ENCODE measurements at regions not wholly inside any gene's neighbourhood (a gene's known extent, or its start where the extent isn't known, plus 50 kb on each side); places are given as distances from the start of the nearest gene placed in this dataset.

DNA sequence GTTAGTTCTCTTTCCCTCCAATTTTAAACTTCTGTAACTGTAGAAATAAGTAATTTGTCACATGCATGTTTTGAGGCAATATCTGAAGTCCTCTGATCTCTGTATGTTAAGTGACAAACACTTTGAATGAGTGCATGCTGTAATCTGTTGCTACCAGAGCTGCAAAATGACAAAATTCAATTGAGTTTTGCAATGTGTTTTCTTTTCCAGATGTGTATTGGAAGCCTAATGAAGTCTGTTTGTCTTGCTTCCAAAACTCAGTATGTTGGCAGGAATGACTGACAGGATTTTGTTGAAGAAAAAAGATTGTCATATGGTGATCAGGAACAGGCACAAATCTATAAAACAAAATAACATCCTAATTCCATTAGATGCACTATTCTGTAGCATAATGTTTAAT, 561.6 kb upstream of the CDH8 start:
- DNase-seq (ENCODE audit: low read depth) = no peak

DNA sequence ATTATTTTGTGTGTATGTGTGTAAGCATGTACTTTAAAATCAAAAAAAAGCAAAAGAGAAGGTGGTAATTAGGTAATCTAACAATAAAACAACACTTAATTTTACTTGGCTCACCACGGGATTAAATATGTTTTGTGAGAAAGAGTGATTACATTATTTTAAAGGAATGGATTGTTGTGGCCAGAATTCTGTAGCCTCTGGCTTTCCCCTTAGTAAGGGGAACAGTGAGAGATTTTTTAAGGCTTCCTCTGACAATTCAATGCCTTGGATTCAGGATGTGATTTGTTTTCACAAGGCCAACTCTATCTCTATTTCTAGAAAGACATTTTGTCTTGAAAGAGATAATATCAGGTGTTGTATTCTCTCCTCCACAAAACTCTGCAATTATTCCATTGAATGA, 560.3 kb upstream of the CDH8 start:
- no peak for DNase-seq (ENCODE audit: low read depth)

DNA sequence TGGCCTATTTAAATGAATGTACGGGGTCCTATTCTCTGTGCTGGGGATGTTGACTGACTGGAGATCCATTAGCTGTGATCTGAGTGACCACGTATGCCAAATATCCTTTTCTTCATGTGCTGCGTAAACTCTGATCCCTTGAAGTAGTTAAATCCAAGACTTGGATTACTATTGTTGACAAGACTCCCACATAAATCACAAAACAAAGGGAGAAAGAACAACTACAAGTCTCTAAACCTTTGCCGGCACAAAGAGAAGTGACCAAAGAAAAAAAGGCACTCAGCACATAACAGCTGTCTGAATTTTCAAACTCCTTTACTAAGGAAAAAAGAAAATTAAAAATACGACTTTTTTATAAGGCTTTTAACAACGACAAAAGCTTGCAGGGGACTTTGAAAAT, 559.9 kb upstream of the CDH8 start:
- DNase-seq (ENCODE audit: low read depth) = no peak

DNA sequence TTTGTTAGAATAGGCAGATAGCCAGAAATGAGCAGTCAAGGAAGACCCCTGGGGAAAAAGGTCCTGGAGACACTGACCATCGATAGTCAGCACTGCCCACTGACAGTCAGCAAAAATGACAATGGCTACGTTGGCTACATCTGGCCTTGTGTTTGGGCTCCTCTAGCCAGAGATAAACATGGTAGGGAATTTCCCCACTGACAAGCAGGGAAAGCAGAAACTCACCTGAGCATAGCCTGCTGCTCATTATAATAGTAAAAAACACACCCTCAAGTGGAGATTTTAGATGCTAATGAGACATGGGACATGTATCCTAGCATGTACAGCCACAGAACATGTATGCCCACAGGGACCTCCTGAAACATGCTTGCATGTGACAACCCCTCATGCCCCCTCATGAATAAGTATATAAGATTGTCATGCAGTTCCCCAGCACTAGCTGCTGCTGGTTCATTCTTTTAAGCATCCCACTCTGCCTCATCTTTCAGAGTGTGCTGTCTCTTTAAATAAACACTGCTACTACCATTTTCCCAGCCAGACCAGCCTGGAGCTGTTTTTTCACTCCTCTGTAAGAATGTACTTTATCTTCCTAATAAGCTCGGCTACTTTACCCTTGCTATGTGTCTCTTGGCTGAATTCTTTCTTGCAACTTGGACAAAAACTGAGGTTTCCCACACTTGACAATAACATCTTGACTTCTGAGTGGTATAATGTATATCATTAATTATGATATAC, 550.1 kb upstream of the CDH8 start:
- no peak for DNase-seq (ENCODE audit: low read depth)

DNA sequence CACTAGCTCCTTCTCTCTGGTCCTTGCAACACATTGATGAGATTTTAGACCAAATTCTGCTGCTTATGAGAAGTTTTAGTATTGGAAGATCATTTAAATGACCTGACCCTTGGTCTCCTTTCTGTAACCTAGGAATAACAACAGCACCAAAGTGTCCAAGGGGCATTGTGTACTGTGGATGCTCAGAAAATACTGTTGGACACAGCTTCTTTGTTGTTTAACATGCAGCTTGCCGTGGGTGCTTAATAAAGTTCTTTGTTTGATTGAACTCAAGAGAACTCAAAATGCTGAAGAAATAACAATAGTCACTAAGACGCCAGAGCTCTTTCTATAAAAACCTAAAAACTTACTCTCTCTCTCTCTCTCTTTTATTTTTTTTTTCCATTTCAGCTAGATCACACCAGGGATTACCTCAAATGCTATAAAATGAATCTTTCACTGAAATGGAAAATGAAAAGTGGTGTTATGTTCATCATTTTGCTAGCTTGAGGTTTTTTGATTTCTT, 548.9 kb upstream of the CDH8 start:
- DNase-seq (ENCODE audit: low read depth) = no peak

DNA sequence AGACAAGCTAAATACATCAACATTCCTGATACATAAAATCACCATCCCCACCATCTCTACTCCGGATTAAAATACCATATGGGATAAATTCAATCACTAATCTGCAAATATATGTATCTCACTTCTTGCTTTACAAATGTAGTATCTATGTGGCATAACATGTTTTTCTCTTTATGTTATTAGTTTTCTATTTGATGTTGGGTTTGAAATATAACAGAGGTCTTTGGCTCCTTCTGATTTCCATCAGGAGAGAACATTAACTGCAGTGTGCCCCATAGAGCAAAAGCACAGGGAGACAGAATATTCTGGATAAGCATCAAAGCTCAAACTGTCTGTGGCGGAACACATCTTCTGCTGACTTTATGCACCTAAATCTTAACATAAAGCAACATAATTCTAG, 547.2 kb upstream of the CDH8 start:
- DNase-seq (ENCODE audit: low read depth) = no peak

DNA sequence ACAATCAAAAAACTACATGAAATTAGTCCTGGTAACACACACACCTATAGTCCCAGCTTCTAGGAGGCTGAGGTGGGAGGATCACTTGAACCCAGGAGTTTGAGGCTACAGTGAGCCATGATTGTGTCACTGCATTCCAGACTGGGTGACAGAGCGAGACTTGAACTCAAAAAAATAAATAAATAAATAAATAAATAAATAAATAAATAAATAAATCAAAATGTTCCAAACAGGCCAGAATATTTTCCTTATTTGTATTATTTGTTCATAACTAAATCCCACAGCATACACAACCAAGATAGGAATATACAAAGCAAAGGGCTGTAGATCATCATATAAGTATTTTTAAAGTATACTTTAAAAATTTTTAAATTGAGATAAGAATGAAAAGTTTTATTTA, 537.2 kb upstream of the CDH8 start:
- no peak for DNase-seq (ENCODE audit: low read depth)

DNA sequence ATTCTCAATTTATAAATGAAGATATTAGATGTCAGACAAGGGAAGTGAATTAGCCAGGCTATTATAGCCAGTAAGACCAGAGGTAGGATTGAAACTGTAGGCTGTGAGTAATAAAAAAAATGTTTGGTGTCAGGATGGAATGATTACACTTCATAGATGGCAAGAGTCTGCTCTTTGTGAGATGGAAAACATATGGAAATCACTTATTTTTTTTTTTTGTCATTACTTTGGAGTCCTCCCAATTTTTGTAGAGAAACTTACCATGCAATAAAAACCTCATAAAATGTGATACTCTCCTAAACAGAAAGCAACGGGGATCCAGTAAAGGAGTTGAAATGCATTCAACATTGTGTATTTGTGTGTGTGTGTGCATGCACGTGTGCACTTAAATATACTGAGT, 532.7 kb upstream of the CDH8 start:
- no peak for DNase-seq (ENCODE audit: low read depth)

DNA sequence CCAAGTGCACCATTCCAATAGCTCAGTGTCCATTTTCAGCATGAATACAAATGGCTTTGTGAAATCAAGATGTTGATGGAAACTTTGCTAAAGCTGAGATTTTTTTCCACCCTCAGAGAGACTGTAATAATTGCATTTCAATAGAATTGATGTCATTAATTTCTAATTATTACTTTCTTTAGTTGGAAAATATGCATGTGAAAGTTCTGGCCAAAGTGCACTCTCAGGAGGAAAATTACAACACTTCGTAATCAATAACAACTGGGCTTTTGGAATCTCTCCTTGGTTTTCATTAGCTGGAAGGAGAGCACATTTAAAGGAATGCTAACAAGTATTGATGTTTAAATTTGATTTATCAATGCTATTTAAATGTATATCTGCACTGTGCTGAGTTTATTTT, 529.5 kb upstream of the CDH8 start:
- no peak for DNase-seq (ENCODE audit: low read depth)

DNA sequence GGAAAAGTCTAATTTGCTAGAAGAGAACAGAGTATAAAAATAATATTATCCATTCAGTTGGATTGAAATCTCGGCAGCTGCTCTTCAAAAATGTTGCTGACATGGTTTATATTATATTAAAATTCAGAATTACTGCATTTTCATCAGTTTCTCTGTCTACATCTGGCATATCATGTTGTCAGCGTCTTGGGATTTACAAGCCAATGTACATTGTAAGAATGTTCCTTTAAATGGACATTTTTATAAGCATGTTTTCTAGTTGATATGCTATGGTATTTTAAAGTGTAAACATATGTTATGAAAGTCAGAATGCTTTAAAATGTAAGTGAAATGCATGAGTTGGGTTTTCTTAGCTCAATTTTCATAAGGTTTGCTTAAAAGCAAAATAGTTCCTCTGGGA, 528.1 kb upstream of the CDH8 start:
- DNase-seq (ENCODE audit: low read depth) = no peak

DNA sequence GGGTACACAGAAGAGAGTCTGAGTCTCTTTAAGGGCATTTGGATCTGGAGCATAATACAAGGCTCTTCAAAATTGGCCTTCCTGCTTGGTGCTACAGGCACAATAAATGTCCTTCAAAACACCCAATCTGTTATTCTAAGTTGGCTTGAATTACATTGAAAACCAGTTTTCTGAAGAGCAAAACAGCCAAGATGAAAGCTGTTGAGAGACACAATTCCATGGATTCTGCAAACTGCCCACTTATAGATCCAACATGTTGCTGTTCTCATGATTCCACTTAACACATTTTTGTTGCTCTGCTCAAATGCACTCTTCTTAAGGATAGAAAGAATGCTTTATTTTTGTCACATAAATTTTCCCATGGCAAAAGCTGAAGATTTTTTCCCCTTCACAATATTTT, 525.9 kb upstream of the CDH8 start:
- DNase-seq (ENCODE audit: low read depth) = no peak

DNA sequence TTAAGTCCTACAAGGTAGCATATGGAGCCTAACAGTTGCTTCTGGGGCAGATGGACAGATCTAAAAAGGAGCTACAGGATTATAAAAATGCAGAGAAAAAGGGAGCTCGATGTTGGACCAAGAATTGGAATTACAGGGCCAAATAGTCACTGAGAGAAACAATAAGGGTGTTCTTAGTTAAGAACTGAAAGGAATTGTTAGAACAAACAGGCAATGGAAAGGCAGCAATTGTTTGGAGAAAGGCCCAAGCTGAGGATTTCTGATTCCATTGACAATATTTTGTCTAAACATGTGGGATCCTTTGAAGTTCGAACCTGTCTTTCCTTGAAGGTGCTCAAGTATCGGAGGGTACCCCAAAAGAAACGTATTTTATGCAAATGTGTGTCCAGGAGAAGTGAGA, 513.6 kb upstream of the CDH8 start:
- no peak for DNase-seq (ENCODE audit: low read depth)

DNA sequence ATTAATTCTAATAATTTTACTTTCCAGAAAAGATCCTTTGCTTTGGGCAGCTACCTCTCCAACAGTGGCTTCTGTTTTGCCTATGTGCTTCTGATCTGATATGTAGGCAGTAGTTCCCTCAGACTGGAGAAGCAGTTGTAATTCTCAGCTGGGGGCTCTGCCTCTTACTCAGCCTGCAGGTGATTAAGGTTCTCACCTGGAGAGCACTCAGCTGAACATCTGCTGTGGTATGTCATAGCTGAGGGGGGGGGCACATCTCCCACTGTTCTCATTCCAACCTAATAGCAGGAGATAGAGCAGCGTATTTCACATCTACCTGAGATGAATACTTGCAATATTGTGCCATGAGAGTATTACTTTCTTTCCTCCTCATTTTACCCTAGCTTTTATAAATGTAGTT, 511.9 kb upstream of the CDH8 start:
- no peak for DNase-seq (ENCODE audit: low read depth)

DNA sequence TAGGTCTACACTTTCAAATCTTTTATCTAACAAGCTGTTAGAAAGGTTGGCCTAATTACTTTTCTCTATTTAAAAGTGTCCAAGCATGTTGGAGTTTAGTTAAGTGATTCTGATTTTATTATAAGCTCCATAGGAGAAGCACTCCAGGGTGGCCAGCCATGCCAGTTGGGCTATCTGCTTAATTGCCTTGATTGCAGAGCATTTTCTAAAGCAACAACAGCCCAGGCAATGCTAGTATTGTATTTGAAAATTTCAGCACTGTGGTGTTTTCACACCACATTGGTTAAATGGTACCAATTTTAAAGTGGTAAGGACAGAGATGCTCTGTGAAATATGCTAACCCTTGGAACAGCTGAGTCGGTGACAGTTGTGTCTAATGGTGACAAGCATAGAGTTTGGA, 510.5 kb upstream of the CDH8 start:
- DNase-seq (ENCODE audit: low read depth) = no peak

DNA sequence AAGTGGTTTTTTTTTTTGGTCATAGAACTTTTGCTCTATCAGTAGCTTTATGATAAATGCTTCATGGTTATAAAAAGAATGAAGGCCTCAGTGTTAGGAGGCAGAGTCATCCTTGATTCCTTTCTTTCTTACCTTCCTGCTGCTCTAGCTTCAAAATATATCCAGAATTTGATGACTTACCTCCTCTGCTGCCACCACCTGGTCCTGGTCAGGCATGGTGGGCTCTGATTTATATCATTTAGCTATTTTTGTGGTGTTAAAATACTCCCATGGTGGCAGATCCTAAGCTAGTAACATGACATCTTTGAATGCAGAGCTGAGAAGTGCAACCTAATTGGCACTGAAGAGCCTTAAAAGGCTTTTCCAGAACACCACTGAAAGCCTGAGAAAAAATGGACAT, 508.8 kb upstream of the CDH8 start:
- no peak for DNase-seq (ENCODE audit: low read depth)

DNA sequence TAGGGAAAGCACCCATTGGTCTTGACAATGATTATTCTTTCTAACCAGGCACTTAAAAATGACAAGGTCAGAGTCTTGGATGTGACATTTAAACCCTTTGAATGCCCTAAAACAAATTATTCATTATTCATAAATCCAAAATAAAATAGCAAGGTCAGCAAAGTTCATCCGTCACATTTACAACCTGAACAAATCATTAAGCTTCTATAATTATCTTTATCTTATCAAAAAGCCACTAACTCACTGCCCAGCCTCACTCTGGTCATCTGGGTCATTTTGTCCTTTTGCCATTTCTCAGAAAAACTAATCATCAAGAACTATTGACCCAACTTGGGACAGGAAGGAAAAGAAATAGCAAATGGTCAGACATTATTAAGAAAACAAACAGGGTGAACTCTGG, 507.3 kb upstream of the CDH8 start:
- no peak for DNase-seq (ENCODE audit: low read depth)

DNA sequence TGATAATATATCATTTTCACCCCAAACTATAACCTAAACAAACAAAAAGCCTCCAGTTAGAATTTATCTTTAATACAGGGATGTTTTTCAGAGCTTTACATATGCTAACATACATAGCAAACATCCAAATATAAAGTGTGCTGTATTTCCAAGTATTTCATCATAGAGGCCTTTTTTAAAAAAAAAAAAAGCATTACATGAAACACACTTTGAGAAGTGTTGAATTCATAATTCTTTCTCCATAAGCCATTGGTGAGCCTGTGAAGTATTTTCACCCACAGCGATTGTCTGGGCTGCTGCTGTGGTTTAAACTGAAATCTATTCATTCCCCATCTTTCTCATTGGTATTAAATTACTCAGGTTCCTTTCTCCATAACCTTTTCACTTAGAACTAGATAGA, 503.4 kb upstream of the CDH8 start:
- DNase-seq (ENCODE audit: low read depth) = no peak

DNA sequence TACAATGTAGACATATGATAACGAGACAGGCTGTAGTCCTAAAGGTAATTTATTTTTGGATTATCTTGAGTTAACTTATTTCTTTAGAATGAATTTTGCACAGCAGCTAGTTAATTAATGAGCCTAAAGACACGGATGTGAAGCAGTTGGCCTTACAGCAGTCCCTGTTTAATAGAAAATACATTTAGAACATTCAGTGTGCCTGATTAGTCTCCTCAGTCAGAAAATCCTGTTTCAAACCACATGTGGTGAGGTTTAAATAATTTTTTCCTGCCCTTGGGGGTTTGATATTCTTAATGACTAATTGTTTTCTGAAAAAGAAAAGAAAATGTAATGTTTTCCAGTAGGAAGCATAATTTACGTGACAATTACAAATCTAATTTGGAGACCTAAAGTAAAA, 494.2 kb upstream of the CDH8 start:
- no peak for DNase-seq (ENCODE audit: low read depth)

DNA sequence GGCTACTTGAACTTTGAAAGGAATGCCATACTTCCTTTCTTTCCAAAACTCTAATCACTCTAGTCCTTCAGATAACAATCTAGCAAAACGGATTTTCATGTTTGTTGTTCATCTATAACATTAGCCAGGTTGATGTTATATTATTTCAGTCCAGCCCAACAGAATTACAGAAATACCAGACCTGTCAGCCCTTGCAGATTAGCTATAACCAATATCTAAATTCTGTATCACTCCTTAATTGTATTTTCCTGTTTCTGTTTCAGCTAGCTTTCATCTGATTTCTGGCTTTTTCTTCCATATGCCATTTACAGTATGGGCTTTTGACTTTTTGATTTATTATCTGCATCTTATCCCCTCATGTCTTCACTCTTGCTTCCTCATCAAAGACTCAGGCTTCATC, 479.8 kb upstream of the CDH8 start:
- DNase-seq (ENCODE audit: low read depth) = no peak

DNA sequence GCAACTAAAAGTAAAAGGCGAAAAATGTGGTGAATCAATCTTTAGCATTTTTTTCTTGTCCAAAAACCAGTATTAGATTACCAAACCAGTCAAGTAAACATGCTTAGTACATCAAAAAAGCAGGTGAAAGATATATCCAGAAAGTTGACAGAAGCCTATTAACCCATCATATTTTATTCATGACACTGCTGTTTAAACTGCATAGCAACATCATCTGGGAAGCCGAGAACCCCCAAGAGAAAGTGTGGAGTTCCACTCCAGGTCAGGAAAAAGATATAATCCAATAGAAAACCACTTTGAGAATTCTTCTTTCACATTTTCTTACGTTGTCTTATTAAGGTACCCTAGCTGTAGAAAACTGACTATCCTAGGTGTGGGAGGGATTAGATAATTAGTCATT, 466.8 kb upstream of the CDH8 start:
- no peak for DNase-seq (ENCODE audit: low read depth)

DNA sequence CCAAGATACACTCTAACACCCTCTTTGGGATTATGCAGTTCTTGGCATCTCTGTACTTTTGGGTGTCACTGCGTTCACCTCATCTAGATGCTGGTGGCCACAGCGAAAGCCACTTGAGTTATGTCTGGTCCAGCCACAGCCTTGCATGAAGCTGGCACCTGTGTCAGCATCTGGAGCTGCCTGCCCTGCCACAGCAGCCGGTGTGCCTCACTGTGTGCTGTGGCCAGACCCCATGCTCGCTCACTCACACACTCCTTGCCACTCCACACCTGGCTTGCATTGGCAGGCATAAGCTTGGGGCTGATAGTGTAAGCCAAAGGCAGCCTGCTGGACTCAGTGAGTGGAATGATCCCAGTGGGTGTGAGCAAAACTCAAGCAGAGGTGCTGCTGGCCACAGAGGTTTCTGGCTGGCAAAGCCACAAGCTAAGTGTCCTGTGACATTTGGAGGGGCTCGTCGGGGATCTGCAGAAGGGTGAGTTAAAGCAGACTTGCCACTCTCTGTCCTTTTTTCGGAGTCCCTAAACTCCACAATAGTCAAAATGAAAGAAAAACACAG, 442.7 kb upstream of the CDH8 start:
- no peak for DNase-seq (ENCODE audit: low read depth)

DNA sequence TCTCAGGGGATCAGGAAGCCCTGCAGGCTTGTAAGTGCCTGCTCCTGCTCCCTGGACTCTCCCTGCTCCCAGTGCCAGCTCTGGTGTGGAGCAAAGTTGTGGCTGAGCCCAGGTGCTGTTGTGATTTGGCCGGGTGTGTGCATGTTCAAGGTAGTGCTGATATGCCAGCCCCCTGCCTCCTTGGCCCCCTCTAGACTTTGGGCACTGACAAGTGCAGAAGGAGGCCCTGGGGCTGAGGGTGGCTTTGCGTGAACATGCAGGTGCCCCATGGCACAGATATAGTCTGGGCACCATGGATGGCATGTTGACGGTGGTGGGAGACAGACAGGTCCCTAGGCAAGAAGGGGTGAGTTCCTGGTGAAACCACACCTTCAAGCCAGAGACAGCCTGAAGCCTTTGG, 441.6 kb upstream of the CDH8 start:
- DNase-seq (ENCODE audit: low read depth) = no peak

DNA sequence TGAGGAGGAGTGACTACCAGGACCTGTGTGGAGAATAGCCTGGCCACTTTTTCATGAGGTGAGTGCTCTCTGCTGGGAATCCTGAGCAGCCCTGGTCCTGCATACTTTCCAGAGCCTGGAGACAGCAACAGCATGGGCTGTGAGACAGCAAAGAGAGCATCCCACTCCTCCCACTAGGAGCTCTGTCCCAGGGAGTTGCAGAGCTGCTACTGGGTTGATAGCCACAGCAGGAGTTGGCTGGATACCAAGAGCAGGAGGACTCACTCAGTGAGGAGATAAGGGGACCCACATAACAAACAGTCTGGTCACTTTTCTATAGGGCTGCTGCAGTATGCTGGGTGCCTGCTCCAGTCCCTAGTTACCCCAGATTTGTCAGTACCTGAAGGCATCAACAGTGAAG, 439.3 kb upstream of the CDH8 start:
- DNase-seq (ENCODE audit: low read depth) = no peak

DNA sequence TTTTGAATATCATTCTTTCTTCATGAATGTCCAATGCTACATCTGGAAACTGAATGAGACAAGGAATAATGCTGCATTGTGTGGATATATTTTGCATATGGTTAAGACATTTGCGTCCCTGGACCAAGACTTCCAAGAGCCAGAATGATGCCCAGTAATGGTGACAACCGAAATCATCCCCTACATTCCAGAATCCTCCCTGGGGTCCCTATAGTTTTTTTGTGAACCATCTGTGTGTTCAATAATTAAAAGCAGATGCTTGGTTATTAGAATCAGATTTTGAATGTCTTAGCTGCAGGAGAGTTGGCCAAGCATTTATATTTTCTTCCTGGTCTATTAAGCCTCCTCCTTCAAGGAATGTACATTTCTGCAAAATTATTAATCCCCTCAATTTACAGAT, 426.7 kb upstream of the CDH8 start:
- no peak for DNase-seq (ENCODE audit: low read depth)

Data from LHCN-M2 (cell line).